Right cardiac atrium (tissue), 5 donors: ENCODE measurements at regions not wholly inside any gene's neighbourhood (a gene's known extent, or its start where the extent isn't known, plus 50 kb on each side); places are given as distances from the start of the nearest gene placed in this dataset.
"Not testable (repeated sequence)": the region's sequence is repeated elsewhere in the genome, so short reads cannot be mapped to it uniquely, and the experiment has no call there.

Experiments
- ATAC-seq, 2 donors: fragments of 200-7000 bp; cut with Tn5 transposase; one replicate each; pipeline versions ENCODE4 v1.8.0 to v1.9.1; 2020; ENCODE audit warnings: moderate library complexity in 2 of 2, mild to moderate bottlenecking in 1 of 2
- DNase-seq, 3 donors: peaks; one replicate each; pipeline ENCODE4 v3.0.0-alpha.2; 2020
- H3K27ac ChIP-seq: one replicate; pipeline ENCODE4 v1.5.1; 2013; ENCODE audit warnings: mild to moderate bottlenecking, low read length, control low read depth, moderate library complexity
- H3K27me3 ChIP-seq: one replicate; pipeline ENCODE4 v1.6.1; 2013; ENCODE audit not compliant: control insufficient read depth, insufficient read depth
- H3K4me1 ChIP-seq: one replicate; pipeline ENCODE4 v1.6.1; 2013; ENCODE audit warnings: low read length; ENCODE audit not compliant: control insufficient read depth, insufficient read depth
- H3K4me3 ChIP-seq: one replicate; pipeline ENCODE4 v1.5.1; 2013; ENCODE audit warnings: low read length, control low read depth
- H3K9me3 ChIP-seq: one replicate; pipeline ENCODE4 v1.6.1; 2013; ENCODE audit warnings: low read length; ENCODE audit not compliant: control insufficient read depth
- WGBS: extraction: QIAGEN DNeasy Blood & Tissue Kit; methylation state at CpG from one replicate; pipeline ENCODE4 v1.1.7; 2013; 5-methylcytosine and 5-hydroxymethylcytosine counted together
- intact Hi-C, 4 donors: fragments of 100-400 bp; cut with DNase I; formaldehyde crosslinking; loops; one replicate each; pipeline versions ENCODE4 v1.11.0 to v1.14.0; 2022 to 2023
- donor health status: healthy with polysubstance abuse.
- donor health status: DM: no; HTN: yes; CAD: no.
- donor health status: DM: no; HTN: no; CAD: no.
- donor health status: DM: no; HTN: yes; CAD: no; lungs with severe emphysema.
- donor health status: DM: yes; HTN: yes; CAD: no.

GRCh38 chr4:116126794-116127193, 958.6 kb downstream of the TRAM1L1 start:
- no peaks in the 10 kb centered on the region for H3K4me1 ChIP-seq
- no peak for ATAC-seq
- no peak overlapping the region for H3K4me3 ChIP-seq
- DNase-seq = no peak
- H3K27me3 ChIP-seq = no peaks in the 10 kb centered on the region
- intact Hi-C loops = no loop called here
- no peaks in the 10 kb centered on the region for H3K9me3 ChIP-seq
- WGBS = 90% methylated on average over 2 of the region's 2 CpGs
- no peak overlapping the region for H3K27ac ChIP-seq

DNA sequence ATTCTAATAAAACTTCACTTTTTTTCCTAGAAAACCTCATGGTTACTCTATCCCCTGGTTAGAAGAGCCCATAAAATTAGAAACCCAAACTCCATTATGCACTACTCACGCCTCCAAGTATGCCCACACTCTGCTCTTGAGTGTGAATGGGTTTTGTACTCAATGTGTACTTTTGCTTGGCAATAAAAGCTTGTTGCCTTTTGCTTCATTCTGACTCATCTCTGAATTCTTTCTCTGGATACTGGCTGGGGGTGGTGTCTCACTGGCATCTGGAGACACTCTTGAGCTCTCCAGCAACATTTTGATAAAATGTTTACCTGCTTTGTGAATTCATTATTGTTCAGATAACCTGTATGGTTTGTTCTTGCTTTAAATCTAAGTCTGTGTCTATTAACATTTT, 963.3 kb downstream of the TRAM1L1 start:
- Histone ChIP-seq H3K4me3 (no peak overlapping the region), H3K4me1 (no peaks in the 10 kb centered on the region), H3K27me3 (no peaks in the 10 kb centered on the region), H3K27ac (no peak overlapping the region), H3K9me3 (no peaks in the 10 kb centered on the region)
- no peak for ATAC-seq
- DNase-seq = no peak
- WGBS = 67% methylated on average over 1 of the region's 1 CpG
- intact Hi-C loops = no loop called here

DNA sequence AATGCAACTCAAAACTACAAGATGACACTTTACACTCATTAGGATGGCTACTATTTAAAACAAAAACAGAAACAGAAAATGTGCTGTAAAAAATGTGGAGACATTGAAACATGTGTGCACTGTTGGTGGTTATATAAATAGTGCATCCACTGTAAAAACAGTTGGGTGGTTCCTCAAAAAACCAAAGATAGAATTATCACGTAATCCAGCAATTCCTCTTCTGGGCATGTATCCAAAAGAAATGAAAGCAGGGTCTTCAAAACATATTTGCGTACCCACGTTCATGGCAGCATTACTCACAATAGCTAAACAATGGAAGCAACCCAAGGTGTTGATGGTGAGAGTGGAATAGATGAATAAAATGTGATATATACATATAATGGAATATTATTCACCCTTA, 967.2 kb downstream of the TRAM1L1 start:
- 54% methylated on average over 3 of the region's 3 CpGs for WGBS
- no peaks in the 10 kb centered on the region for H3K4me1 ChIP-seq
- ATAC-seq (no peak), DNase-seq (no peak)
- H3K27ac ChIP-seq = no peak overlapping the region
- H3K4me3 ChIP-seq = no peak overlapping the region
- intact Hi-C loops = no loop called here
- no peaks in the 10 kb centered on the region for H3K9me3 ChIP-seq
- no peaks in the 10 kb centered on the region for H3K27me3 ChIP-seq

DNA sequence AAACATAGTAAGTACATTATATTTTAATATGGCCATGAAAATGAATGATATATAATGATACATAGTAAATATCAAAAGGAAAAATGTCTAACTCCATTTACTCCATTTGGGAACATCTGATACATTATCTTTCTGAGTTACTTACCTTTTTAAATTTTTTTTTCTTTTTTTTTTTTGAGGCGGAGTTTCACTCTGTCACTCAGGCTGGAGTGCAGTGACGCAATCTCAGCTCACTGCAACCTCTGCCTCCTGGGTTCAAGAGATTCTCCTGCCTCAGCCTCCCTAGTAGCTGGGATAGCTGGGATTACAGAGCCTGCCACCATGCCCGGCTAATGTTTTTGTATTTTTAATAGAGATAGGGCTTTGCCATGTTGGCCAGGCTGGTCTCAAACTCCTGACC, 972.5 kb downstream of the TRAM1L1 start:
- intact Hi-C loops, H3K4me1 ChIP-seq, ATAC-seq, H3K9me3 ChIP-seq, H3K27ac ChIP-seq, H3K4me3 ChIP-seq, DNase-seq, H3K27me3 ChIP-seq: not testable (repeated sequence)
- 94% methylated on average over 3 of the region's 3 CpGs for WGBS

DNA sequence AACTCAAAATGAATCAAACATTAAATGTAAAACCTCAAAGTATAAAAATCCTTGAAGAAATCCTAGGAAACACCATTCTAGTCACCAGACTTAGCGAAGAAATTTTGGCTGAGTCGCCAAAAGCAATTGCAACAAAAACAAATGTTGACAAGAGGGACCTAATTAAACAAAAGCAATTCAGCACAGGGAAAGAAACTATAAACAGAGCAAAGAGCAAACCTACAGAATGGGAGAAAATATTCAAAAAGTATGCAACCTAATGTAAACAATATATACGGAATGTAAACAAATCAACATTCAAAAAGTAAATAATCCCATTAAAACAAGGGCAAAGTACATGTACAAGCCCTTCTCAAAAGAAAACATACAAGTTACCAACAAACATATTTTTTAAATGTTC, 974.7 kb downstream of the TRAM1L1 start:
- DNase-seq = no peak

GRCh38 chr4:116108606-116109005, 976.8 kb downstream of the TRAM1L1 start:
- no peak for DNase-seq
- H3K27ac ChIP-seq = no peak overlapping the region
- no peak for ATAC-seq
- H3K4me1 ChIP-seq = no peaks in the 10 kb centered on the region
- H3K27me3 ChIP-seq = no peaks in the 10 kb centered on the region
- intact Hi-C loops = no loop called here
- no peak overlapping the region for H3K4me3 ChIP-seq
- no peaks in the 10 kb centered on the region for H3K9me3 ChIP-seq
- WGBS = 79% methylated on average over 8 of the region's 8 CpGs

More for the DNA sequence above, 974.7 kb downstream of the TRAM1L1 start:
- Histone ChIP-seq H3K4me3 (no peak overlapping the region), H3K27me3 (no peaks in the 10 kb centered on the region), H3K9me3 (no peaks in the 10 kb centered on the region), H3K27ac (no peak overlapping the region), H3K4me1 (no peaks in the 10 kb centered on the region)
- intact Hi-C loops = no loop called here
- no peak for ATAC-seq
- 91% methylated on average over 3 of the region's 3 CpGs for WGBS

DNA sequence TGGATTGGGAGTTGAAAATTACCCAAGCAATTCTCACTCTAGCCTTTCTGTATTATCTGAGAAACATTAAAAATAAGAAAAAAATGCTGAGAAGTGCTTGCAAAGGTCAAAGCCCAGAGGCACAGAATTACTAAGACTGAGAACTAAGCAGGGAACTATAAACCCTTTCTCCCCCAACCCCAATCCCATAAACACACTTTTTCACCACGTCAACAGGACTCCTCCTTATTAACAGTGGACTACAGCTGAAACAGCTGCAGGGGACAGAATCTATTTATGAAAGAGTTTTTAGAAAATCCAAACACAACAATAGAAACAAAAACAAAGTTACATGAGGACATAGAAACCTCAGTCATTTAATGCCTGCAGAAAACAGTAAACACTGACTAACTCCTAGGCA, 984.1 kb downstream of the TRAM1L1 start:
- no peak for DNase-seq
- ATAC-seq = no peak
- intact Hi-C loops = no loop called here
- WGBS = 55% methylated on average over 1 of the region's 1 CpG
- H3K4me1 ChIP-seq = no peaks in the 10 kb centered on the region
- H3K4me3 ChIP-seq = no peak overlapping the region
- no peaks in the 10 kb centered on the region for H3K9me3 ChIP-seq
- H3K27ac ChIP-seq = no peak overlapping the region
- no peaks in the 10 kb centered on the region for H3K27me3 ChIP-seq

- Histone ChIP-seq H3K4me3 (no peak overlapping the region), H3K27ac (no peak overlapping the region)
- intact Hi-C loops = no loop called here
Observed at GRCh38 chr4:116099596-116099995, 985.8 kb downstream of the TRAM1L1 start.

DNA sequence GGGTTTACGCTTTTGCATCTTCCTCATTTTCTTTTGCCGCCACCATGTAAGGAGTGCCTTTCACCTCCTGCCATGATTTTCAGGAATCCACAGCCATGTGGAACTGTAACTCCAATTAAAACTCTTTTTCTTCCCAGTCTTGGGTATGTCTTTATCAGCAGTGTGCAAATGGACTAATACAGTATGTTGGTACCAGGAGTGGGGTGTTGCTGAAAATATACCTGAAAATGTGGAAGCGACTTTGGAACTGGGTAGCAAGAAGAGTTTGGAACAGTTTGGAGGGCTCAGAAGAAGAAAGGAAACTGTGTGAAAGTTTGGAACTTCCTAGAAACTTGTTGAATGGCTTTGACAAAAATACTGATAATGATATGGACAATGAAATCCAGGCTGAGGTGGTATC, 983.9 kb upstream of the NDST4 start:
- H3K27me3 ChIP-seq, DNase-seq, H3K4me3 ChIP-seq, H3K4me1 ChIP-seq, H3K27ac ChIP-seq, intact Hi-C loops, ATAC-seq, H3K9me3 ChIP-seq: not testable (repeated sequence)
- 92% methylated on average over 3 of the region's 3 CpGs for WGBS

More at GRCh38 chr4:116099596-116099995, 985.8 kb downstream of the TRAM1L1 start:
- Histone ChIP-seq H3K4me1 (no peaks in the 10 kb centered on the region), H3K27me3 (no peaks in the 10 kb centered on the region), H3K9me3 (no peaks in the 10 kb centered on the region)
- ATAC-seq (no peak), DNase-seq (no peak)

GRCh38 chr4:116092961-116093360, 979.5 kb upstream of the NDST4 start:
- intact Hi-C loops = no loop called here
- 68% methylated on average over 3 of the region's 3 CpGs for WGBS

DNA sequence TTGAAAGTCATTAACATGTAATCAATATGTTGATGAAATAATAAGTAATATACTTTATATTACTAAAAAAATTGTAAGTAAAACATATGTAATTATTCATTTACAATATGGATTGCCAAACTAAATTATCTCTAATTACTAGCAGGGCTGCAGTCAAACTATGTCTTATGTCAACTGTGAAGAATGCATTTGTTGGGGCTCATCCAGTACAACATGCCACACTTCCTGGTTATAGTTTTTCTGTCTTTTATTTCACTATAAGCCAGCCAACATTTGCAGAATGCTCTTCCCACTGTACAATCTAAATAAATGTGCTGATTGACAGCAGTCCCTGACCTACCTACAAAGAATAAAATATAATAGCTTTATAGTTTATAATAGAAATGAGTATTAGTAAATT, 975.4 kb upstream of the NDST4 start:
- Histone ChIP-seq H3K9me3 (no peaks in the 10 kb centered on the region), H3K4me3 (no peak overlapping the region), H3K27me3 (no peaks in the 10 kb centered on the region), H3K4me1 (no peaks in the 10 kb centered on the region), H3K27ac (no peak overlapping the region)
- ATAC-seq (no peak), DNase-seq (no peak)
- intact Hi-C loops = no loop called here

More at GRCh38 chr4:116092961-116093360, 979.5 kb upstream of the NDST4 start:
- ATAC-seq (no peak), DNase-seq (no peak)
- Histone ChIP-seq H3K4me3 (no peak overlapping the region), H3K27ac (no peak overlapping the region), H3K4me1 (no peaks in the 10 kb centered on the region), H3K27me3 (no peaks in the 10 kb centered on the region), H3K9me3 (no peaks in the 10 kb centered on the region)

GRCh38 chr4:116082808-116083366, 969.5 kb upstream of the NDST4 start:
- H3K4me3 ChIP-seq = no peak overlapping the region
- no peaks in the 10 kb centered on the region for H3K9me3 ChIP-seq
- no peaks in the 10 kb centered on the region for H3K27me3 ChIP-seq
- H3K4me1 ChIP-seq = no peaks in the 10 kb centered on the region
- DNase-seq = no peak
- 81% methylated on average over 5 of the region's 5 CpGs for WGBS
- ATAC-seq = no peak
- H3K27ac ChIP-seq = no peak overlapping the region
- intact Hi-C loops = no loop called here
